GM23338 (cell line): ENCODE measurements at regions not wholly inside any gene's neighbourhood (a gene's known extent, or its start where the extent isn't known, plus 50 kb on each side); places are given as distances from the start of the nearest gene placed in this dataset.

Experiments used
- ATAC-seq: fragments of 200-7000 bp; cut with Tn5 transposase; 3 replicates; pipeline ENCODE4 v1.9.1; 2020
- DNase-seq: peaks from one replicate; pipeline ENCODE4 v3.0.0-alpha.2; 2015; ENCODE audit warnings: low spot score
- H2AFZ ChIP-seq: fragments of 200-600 bp; sonication (generic); 2 replicates; pipeline ENCODE4 v1.8.0; 2016; ENCODE audit warnings: antibody characterized with exemption, mild to moderate bottlenecking, moderate library complexity
- H3F3A ChIP-seq: fragments of 200-600 bp; sonication (generic); replicated peaks from 2 replicates; pipeline ENCODE4 v1.8.0; 2017; ENCODE audit warnings: antibody characterized with exemption, mixed run types, low read depth
- H3K27ac ChIP-seq: fragments of 200-600 bp; sonication (generic); 2 replicates; pipeline ENCODE4 v1.6.1; 2016; ENCODE audit warnings: low read depth
- H3K27me3 ChIP-seq: fragments of 200-600 bp; sonication (generic); 2 replicates; pipeline ENCODE4 v1.8.0; 2016; ENCODE audit warnings: mild to moderate bottlenecking, mixed run types, moderate library complexity; ENCODE audit not compliant: insufficient read depth
- H3K36me3 ChIP-seq: fragments of 200-600 bp; sonication (generic); 2 replicates; pipeline ENCODE4 v1.8.0; 2016; ENCODE audit warnings: mild to moderate bottlenecking; ENCODE audit not compliant: insufficient read depth
- H3K4me1 ChIP-seq: fragments of 200-600 bp; sonication (generic); 2 replicates; pipeline ENCODE4 v1.8.0; 2016; ENCODE audit warnings: mild to moderate bottlenecking, moderate library complexity; ENCODE audit not compliant: insufficient read depth
- H3K4me2 ChIP-seq: fragments of 200-600 bp; sonication (generic); 2 replicates; pipeline ENCODE4 v1.7.1; 2017; ENCODE audit warnings: mixed run types
- H3K4me3 ChIP-seq: fragments of 200-600 bp; sonication (generic); 2 replicates; pipeline ENCODE4 v1.6.1; 2016; ENCODE audit warnings: mixed run types
- H3K79me2 ChIP-seq: fragments of 200-600 bp; sonication (generic); replicated peaks from 2 replicates; pipeline ENCODE4 v1.8.0; 2017; ENCODE audit warnings: mild to moderate bottlenecking; ENCODE audit not compliant: insufficient read depth
- H3K9me2 ChIP-seq: fragments of 200-600 bp; sonication (generic); 2 replicates; pipeline ENCODE4 v1.8.0; 2017; ENCODE audit not compliant: insufficient read depth
- H4K20me1 ChIP-seq: fragments of 200-600 bp; sonication (generic); replicated peaks from 2 replicates; pipeline ENCODE4 v1.8.0; 2017; ENCODE audit warnings: mild to moderate bottlenecking; ENCODE audit not compliant: insufficient read depth
- H3K27ac Mint-ChIP-seq: 2 replicates; pipeline ENCODE4 v1.8.0; 2020; ENCODE audit warnings: inconsistent platforms, mild to moderate bottlenecking, moderate library complexity, mixed read lengths
- H3K27me3 Mint-ChIP-seq: 3 replicates; pipeline ENCODE4 v1.8.0; 2022; ENCODE audit warnings: low read depth, mild to moderate bottlenecking, moderate library complexity, mixed read lengths, inconsistent platforms; ENCODE audit not compliant: insufficient read depth, poor library complexity
- H3K36me3 Mint-ChIP-seq: 3 replicates; pipeline ENCODE4 v1.8.0; 2021; ENCODE audit warnings: low read depth, mild to moderate bottlenecking, inconsistent platforms, moderate library complexity, mixed read lengths
- H3K4me1 Mint-ChIP-seq: 3 replicates; pipeline ENCODE4 v1.8.0; 2020; ENCODE audit warnings: mild to moderate bottlenecking, inconsistent platforms, mixed read lengths
- H3K4me3 Mint-ChIP-seq: 3 replicates; pipeline ENCODE4 v1.8.0; 2021; ENCODE audit warnings: moderate library complexity, mild to moderate bottlenecking, inconsistent platforms, mixed read lengths
- H3K9me3 Mint-ChIP-seq: 3 replicates; pipeline ENCODE4 v1.8.0; 2020; ENCODE audit warnings: moderate library complexity, mild to moderate bottlenecking, inconsistent platforms, mixed read lengths
- EZH2phosphoT487 ChIP-seq: fragments of 200-600 bp; sonication (generic); IDR thresholded peaks from one replicate; pipeline ENCODE4 v1.8.1; 2018; ENCODE audit warnings: antibody characterized with exemption; ENCODE audit not compliant: unreplicated experiment
- NANOG ChIP-seq: IDR thresholded peaks from 2 replicates; pipeline ENCODE4 v1.6.1; 2016; ENCODE audit warnings: antibody characterized with exemption, borderline replicate concordance
- POLR2AphosphoS5 ChIP-seq: IDR thresholded peaks from 2 replicates; pipeline ENCODE4 v1.6.1; 2016; ENCODE audit warnings: antibody characterized with exemption, low read depth
- ZNF114 ChIP-seq: fragments of 250-450 bp; sonication (Bioruptor Pico); IDR thresholded peaks from 2 replicates; pipeline ENCODE4 v1.5.0; 2020; ENCODE audit warnings: mild to moderate bottlenecking, moderate library complexity
- ZNF331 ChIP-seq: fragments of 250-450 bp; sonication (Bioruptor Pico); IDR thresholded peaks from 2 replicates; pipeline ENCODE4 v1.5.0; 2020; ENCODE audit warnings: low read depth, mild to moderate bottlenecking, moderate library complexity
- ZNF462 ChIP-seq: fragments of 250-450 bp; sonication (Bioruptor Pico); IDR thresholded peaks from 2 replicates; pipeline ENCODE4 v1.5.0; 2020; ENCODE audit warnings: mild to moderate bottlenecking, moderate library complexity
- TF ChIP-seq, protein P1 (sequence below): IDR thresholded peaks from one replicate; pipeline ENCODE4 v1.6.1; 2018; ENCODE audit warnings: antibody characterized with exemption; ENCODE audit not compliant: unreplicated experiment
- TF ChIP-seq, protein P2 (sequence below): IDR thresholded peaks from 2 replicates; pipeline ENCODE4 v1.6.1; 2016; ENCODE audit warnings: antibody characterized with exemption

GRCh38 chr7:17588730-17589129 lies 290.3 kb downstream of the AHR start:
- TF ChIP-seq, protein P1, sequence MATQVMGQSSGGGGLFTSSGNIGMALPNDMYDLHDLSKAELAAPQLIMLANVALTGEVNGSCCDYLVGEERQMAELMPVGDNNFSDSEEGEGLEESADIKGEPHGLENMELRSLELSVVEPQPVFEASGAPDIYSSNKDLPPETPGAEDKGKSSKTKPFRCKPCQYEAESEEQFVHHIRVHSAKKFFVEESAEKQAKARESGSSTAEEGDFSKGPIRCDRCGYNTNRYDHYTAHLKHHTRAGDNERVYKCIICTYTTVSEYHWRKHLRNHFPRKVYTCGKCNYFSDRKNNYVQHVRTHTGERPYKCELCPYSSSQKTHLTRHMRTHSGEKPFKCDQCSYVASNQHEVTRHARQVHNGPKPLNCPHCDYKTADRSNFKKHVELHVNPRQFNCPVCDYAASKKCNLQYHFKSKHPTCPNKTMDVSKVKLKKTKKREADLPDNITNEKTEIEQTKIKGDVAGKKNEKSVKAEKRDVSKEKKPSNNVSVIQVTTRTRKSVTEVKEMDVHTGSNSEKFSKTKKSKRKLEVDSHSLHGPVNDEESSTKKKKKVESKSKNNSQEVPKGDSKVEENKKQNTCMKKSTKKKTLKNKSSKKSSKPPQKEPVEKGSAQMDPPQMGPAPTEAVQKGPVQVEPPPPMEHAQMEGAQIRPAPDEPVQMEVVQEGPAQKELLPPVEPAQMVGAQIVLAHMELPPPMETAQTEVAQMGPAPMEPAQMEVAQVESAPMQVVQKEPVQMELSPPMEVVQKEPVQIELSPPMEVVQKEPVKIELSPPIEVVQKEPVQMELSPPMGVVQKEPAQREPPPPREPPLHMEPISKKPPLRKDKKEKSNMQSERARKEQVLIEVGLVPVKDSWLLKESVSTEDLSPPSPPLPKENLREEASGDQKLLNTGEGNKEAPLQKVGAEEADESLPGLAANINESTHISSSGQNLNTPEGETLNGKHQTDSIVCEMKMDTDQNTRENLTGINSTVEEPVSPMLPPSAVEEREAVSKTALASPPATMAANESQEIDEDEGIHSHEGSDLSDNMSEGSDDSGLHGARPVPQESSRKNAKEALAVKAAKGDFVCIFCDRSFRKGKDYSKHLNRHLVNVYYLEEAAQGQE: no peak
- TF ChIP-seq NANOG: no peak
- TF ChIP-seq EZH2phosphoT487: no peak
- TF ChIP-seq, protein P2, sequence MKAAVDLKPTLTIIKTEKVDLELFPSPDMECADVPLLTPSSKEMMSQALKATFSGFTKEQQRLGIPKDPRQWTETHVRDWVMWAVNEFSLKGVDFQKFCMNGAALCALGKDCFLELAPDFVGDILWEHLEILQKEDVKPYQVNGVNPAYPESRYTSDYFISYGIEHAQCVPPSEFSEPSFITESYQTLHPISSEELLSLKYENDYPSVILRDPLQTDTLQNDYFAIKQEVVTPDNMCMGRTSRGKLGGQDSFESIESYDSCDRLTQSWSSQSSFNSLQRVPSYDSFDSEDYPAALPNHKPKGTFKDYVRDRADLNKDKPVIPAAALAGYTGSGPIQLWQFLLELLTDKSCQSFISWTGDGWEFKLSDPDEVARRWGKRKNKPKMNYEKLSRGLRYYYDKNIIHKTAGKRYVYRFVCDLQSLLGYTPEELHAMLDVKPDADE: no peak
- TF ChIP-seq ZNF114 (CRISPR knock-in tag): no peak
- no peak for TF ChIP-seq ZNF331
- no peak for TF ChIP-seq ZNF462
- TF ChIP-seq POLR2AphosphoS5: no peak
- Histone ChIP-seq H3F3A (no peaks in the 10 kb centered on the region), H2AFZ (no peak overlapping the region), H3K79me2 (no peaks in the 10 kb centered on the region), H3K27ac (no peak overlapping the region), H3K4me1 (no peaks in the 10 kb centered on the region), H3K27me3 (no peaks in the 10 kb centered on the region), H3K4me3 (no peak overlapping the region), H3K36me3 (no peaks in the 10 kb centered on the region; the same call in 1 of the 2 replicates), H3K9me2 (peaks cover 7% of the 10 kb centered on the region; the same call in 1 of the 2 replicates), H4K20me1 (no peaks in the 10 kb centered on the region), H3K4me2 (no peak overlapping the region)
- no peaks in the 10 kb centered on the region for H3K9me3 Mint-ChIP-seq
- ATAC-seq: no peak
- DNase-seq: no peak
- H3K4me1 Mint-ChIP-seq: no peaks in the 10 kb centered on the region
- peaks cover 2% of the 10 kb centered on the region for H3K27me3 Mint-ChIP-seq
- no peak overlapping the region for H3K27ac Mint-ChIP-seq
- H3K4me3 Mint-ChIP-seq: no peak overlapping the region
- no peaks in the 10 kb centered on the region for H3K36me3 Mint-ChIP-seq
